SK-N-SH treated with all-trans-retinoic acid at 6 μM for 48 hours (cell line): ENCODE measurements at regions not wholly inside any gene's neighbourhood (a gene's known extent, or its start where the extent isn't known, plus 50 kb on each side); places are given as distances from the start of the nearest gene placed in this dataset.

Experiments used
- BACH2 ChIP-seq: fragments of 250-450 bp; sonication (Bioruptor Pico); IDR thresholded peaks from 2 replicates; pipeline ENCODE4 v1.9.0; 2021; ENCODE audit warnings: mild to moderate bottlenecking, borderline replicate concordance
- CREB5 ChIP-seq: fragments of 250-450 bp; sonication (Bioruptor Pico); IDR thresholded peaks from 2 replicates; pipeline ENCODE4 v1.5.1; 2020; ENCODE audit warnings: low read depth, mild to moderate bottlenecking, moderate library complexity
- CSDC2 ChIP-seq: fragments of 250-450 bp; sonication (Bioruptor Pico); IDR thresholded peaks from 2 replicates; pipeline ENCODE4 v1.5.0; 2020; ENCODE audit warnings: mild to moderate bottlenecking, moderate library complexity
- CSRNP3 ChIP-seq: fragments of 250-450 bp; sonication (Bioruptor Pico); IDR thresholded peaks from 2 replicates; pipeline ENCODE4 v1.5.1; 2021; ENCODE audit warnings: mild to moderate bottlenecking, moderate library complexity
- GLIS3 ChIP-seq: fragments of 250-450 bp; sonication (Bioruptor Pico); IDR thresholded peaks from 2 replicates; pipeline ENCODE4 v1.5.0; 2020; ENCODE audit warnings: mild to moderate bottlenecking, moderate library complexity
- OSR1 ChIP-seq: fragments of 250-450 bp; sonication (Bioruptor Pico); IDR thresholded peaks from 2 replicates; pipeline ENCODE4 v1.8.0; 2022; ENCODE audit warnings: moderate library complexity, mild to moderate bottlenecking, inconsistent platforms
- PATZ1 ChIP-seq: fragments of 250-450 bp; sonication (Bioruptor Pico); IDR thresholded peaks from 2 replicates; pipeline ENCODE4 v1.8.0; 2020; ENCODE audit warnings: mild to moderate bottlenecking, moderate library complexity, borderline replicate concordance
- POU6F1 ChIP-seq: fragments of 250-450 bp; sonication (Bioruptor Pico); IDR thresholded peaks from 2 replicates; pipeline ENCODE4 v1.8.0; 2021; ENCODE audit warnings: low read depth, mild to moderate bottlenecking, moderate library complexity, borderline replicate concordance
- TSHZ2 ChIP-seq: fragments of 250-450 bp; sonication (Bioruptor Pico); IDR thresholded peaks from 2 replicates; pipeline ENCODE4 v1.5.0; 2020; ENCODE audit warnings: mild to moderate bottlenecking, moderate library complexity
- ZFP3 ChIP-seq: fragments of 250-450 bp; sonication (Bioruptor Pico); IDR thresholded peaks from 2 replicates; pipeline ENCODE4 v1.5.0; 2020; ENCODE audit warnings: mild to moderate bottlenecking, moderate library complexity

GRCh38 chr1:39154553-39155421, 49.7 kb upstream of the MACF1 start:
- TF ChIP-seq BACH2 (CRISPR knock-in tag): no peak
- no peak for TF ChIP-seq OSR1 (CRISPR knock-in tag)
- TF ChIP-seq CREB5: no peak
- no peak for TF ChIP-seq POU6F1
- no peak for TF ChIP-seq ZFP3 (CRISPR knock-in tag)
- no peak for TF ChIP-seq PATZ1 (CRISPR knock-in tag)
- no peak for TF ChIP-seq TSHZ2 (CRISPR knock-in tag)
- TF ChIP-seq CSRNP3 (CRISPR knock-in tag): no peak
- no peak for TF ChIP-seq CSDC2 (CRISPR knock-in tag)
- TF ChIP-seq GLIS3: no peak
